ENCODE measurements at regions not wholly inside any gene's neighbourhood (a gene's known extent, or its start where the extent isn't known, plus 50 kb on each side); places are given as distances from the start of the nearest gene placed in this dataset.

- TF ChIP-seq CTCF (IDR thresholded peaks at IDR 0.05) (no peak), POLR2A (IDR thresholded peaks at IDR 0.05) (no peak)
Observed at GRCh38 chr4:181147416-181147951, 1095.7 kb upstream of the TENM3 start.

Data from vagina (tissue), 2 donors.